ENCODE measurements at regions not wholly inside any gene's neighbourhood (a gene's known extent, or its start where the extent isn't known, plus 50 kb on each side); places are given as distances from the start of the nearest gene placed in this dataset.
"Not testable (repeated sequence)": the region's sequence is repeated elsewhere in the genome, so short reads cannot be mapped to it uniquely, and the experiment has no call there.

- no peak overlapping the region for H3K4me3 ChIP-seq
- no peak overlapping the region for H3K27ac ChIP-seq
- TF ChIP-seq POLR2AphosphoS5 (IDR thresholded peaks at IDR 0.05) (no peak), EP300 (IDR thresholded peaks at IDR 0.05) (no peak), POLR2A (IDR thresholded peaks at IDR 0.05) (no peak), CTCF (IDR thresholded peaks at IDR 0.05) (no peak)
- DNase-seq (ENCODE audit: low spot score in 2 of 2): no peak
- H3K27me3 ChIP-seq: no peaks in the 10 kb centered on the region
- WGBS: 48% methylated on average over 3 of the region's 3 CpGs
- no peaks in the 10 kb centered on the region for H3K9me3 ChIP-seq
- H3K36me3 ChIP-seq: no peaks in the 10 kb centered on the region
- H3K4me1 ChIP-seq: no peaks in the 10 kb centered on the region
Observed at GRCh38 chr12:65670775-65671174, 153.5 kb upstream of the HMGA2 start.

- Histone ChIP-seq H3K9me3 (no peaks in the 10 kb centered on the region), H3K36me3 (no peaks in the 10 kb centered on the region), H3K4me3 (no peak overlapping the region), H3K27me3 (no peaks in the 10 kb centered on the region), H3K4me1 (no peaks in the 10 kb centered on the region), H3K27ac (no peak overlapping the region)
- 88% methylated on average over 4 of the region's 4 CpGs for WGBS
- no peak for DNase-seq (ENCODE audit: low spot score in 2 of 2)
- TF ChIP-seq POLR2A (IDR thresholded peaks at IDR 0.05) (no peak), CTCF (IDR thresholded peaks at IDR 0.05) (no peak), POLR2AphosphoS5 (IDR thresholded peaks at IDR 0.05) (no peak), EP300 (IDR thresholded peaks at IDR 0.05) (no peak)
Observed at GRCh38 chr12:65672441-65672840, 151.8 kb upstream of the HMGA2 start.

- Histone ChIP-seq H3K4me3 (no peak overlapping the region), H3K27me3 (no peaks in the 10 kb centered on the region), H3K4me1 (no peaks in the 10 kb centered on the region), H3K36me3 (no peaks in the 10 kb centered on the region), H3K9me3 (no peaks in the 10 kb centered on the region), H3K27ac (no peak overlapping the region)
- DNase-seq (ENCODE audit: low spot score in 2 of 2): no peak
- TF ChIP-seq POLR2AphosphoS5 (IDR thresholded peaks at IDR 0.05) (no peak), CTCF (IDR thresholded peaks at IDR 0.05) (no peak), EP300 (IDR thresholded peaks at IDR 0.05) (no peak), POLR2A (IDR thresholded peaks at IDR 0.05) (no peak)
Observed at GRCh38 chr12:65673156-65673690, 151.1 kb upstream of the HMGA2 start.

- no peaks in the 10 kb centered on the region for H3K27me3 ChIP-seq
- DNase-seq (ENCODE audit: low spot score in 2 of 2): no peak
- TF ChIP-seq POLR2A (IDR thresholded peaks at IDR 0.05) (no peak), POLR2AphosphoS5 (IDR thresholded peaks at IDR 0.05) (no peak), EP300 (IDR thresholded peaks at IDR 0.05) (no peak), CTCF (IDR thresholded peaks at IDR 0.05) (no peak)
- no peaks in the 10 kb centered on the region for H3K9me3 ChIP-seq
- no peak overlapping the region for H3K27ac ChIP-seq
- H3K4me1 ChIP-seq: no peaks in the 10 kb centered on the region
- H3K36me3 ChIP-seq: no peaks in the 10 kb centered on the region
- H3K4me3 ChIP-seq: no peak overlapping the region
Observed at GRCh38 chr12:65673732-65674131, 150.6 kb upstream of the HMGA2 start.

GRCh38 chr12:65675141-65675621, 149.1 kb upstream of the HMGA2 start:
- no peak for DNase-seq (ENCODE audit: low spot score in 2 of 2)
- Histone ChIP-seq H3K9me3 (no peaks in the 10 kb centered on the region), H3K27ac (no peak overlapping the region), H3K4me3 (no peak overlapping the region), H3K4me1 (no peaks in the 10 kb centered on the region), H3K27me3 (no peaks in the 10 kb centered on the region), H3K36me3 (no peaks in the 10 kb centered on the region)
- TF ChIP-seq EP300 (IDR thresholded peaks at IDR 0.05) (no peak), CTCF (IDR thresholded peaks at IDR 0.05) (no peak), POLR2AphosphoS5 (IDR thresholded peaks at IDR 0.05) (no peak), POLR2A (IDR thresholded peaks at IDR 0.05) (no peak)
- WGBS: 58% methylated on average over 1 of the region's 1 CpG

- H3K36me3 ChIP-seq; H3K4me1 ChIP-seq; H3K27ac ChIP-seq; DNase-seq (ENCODE audit: low spot score in 2 of 2); H3K9me3 ChIP-seq; H3K27me3 ChIP-seq; H3K4me3 ChIP-seq: not testable (repeated sequence)
- 76% methylated on average over 4 of the region's 4 CpGs for WGBS
Observed at GRCh38 chr12:65678172-65678571, 146.1 kb upstream of the HMGA2 start.
